Gastroesophageal sphincter (tissue), 3 donors: ENCODE measurements at regions not wholly inside any gene's neighbourhood (a gene's known extent, or its start where the extent isn't known, plus 50 kb on each side); places are given as distances from the start of the nearest gene placed in this dataset.

Experiments
- CTCF ChIP-seq, 4 experiments: fragments of 200-600 bp in 2 of 4; fragments of 450-650 bp in 2 of 4; sonication (generic) in 1 of 4; IDR thresholded peaks; one replicate each; pipeline ENCODE4 v1.5.1; 2017 to 2019; ENCODE audit warnings: antibody characterized with exemption in 4 of 4, mild to moderate bottlenecking in 2 of 4, moderate library complexity in 2 of 4
- EP300 ChIP-seq: sonication (generic); formaldehyde crosslinking; IDR thresholded peaks from one replicate; pipeline ENCODE4 v1.6.1; 2017; ENCODE audit warnings: antibody characterized with exemption, mild to moderate bottlenecking
- POLR2A ChIP-seq, 2 donors: fragments of 450-650 bp; IDR thresholded peaks; one replicate each; pipeline ENCODE4 v1.6.1; 2017; ENCODE audit warnings: antibody characterized with exemption in 2 of 2, mild to moderate bottlenecking in 2 of 2, moderate library complexity in 1 of 2
- POLR2AphosphoS5 ChIP-seq: sonication (generic); formaldehyde crosslinking; IDR thresholded peaks from one replicate; pipeline ENCODE4 v1.6.1; 2017; ENCODE audit warnings: antibody characterized with exemption

GRCh38 chr2:220695397-220696279, 876.5 kb downstream of the EPHA4 start:
- TF ChIP-seq CTCF (IDR thresholded peaks at IDR 0.05), result no peak
- no peak for TF ChIP-seq POLR2A (IDR thresholded peaks at IDR 0.05)
- TF ChIP-seq EP300, result no peak
- no peak for TF ChIP-seq POLR2AphosphoS5
